ENCODE measurements at regions not wholly inside any gene's neighbourhood (a gene's known extent, or its start where the extent isn't known, plus 50 kb on each side); places are given as distances from the start of the nearest gene placed in this dataset.

DNA sequence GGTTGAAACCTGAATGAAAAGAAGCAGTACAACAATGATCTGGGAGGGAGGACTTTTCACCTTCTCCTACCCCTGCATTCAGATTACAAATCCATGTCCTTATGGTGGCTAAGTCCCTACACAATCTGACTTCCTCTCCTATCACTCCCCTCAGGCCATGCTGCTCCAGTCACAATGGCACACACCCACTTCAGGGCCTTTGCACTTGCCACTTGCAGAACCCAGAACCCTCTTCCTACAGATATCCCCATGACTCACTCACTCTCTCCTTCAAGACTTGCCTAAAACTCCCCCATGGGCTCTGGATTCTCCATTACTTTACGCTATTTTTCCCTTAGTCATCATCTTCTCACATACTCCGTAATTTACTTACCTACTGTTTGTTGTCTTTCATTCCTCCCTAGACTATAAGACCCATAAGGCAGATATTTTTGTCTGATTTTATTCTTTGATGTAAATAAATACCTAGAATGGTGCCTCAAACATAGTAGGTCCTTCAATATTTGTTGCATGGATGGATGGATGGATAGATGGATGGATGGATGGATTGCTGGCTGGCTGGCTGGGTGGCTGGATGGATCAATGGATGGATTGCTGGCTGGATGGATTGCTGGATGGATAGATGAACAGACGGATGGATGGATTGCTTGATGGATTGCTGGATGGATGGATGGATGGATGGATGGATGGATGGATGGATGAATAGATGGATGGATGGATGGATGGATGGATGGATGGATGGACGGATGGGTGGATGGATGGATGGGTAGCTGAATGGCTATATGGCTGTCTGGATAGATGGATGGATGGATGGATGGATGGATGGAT lies 94.7 kb upstream of the NAV2 start:
- FAIRE-seq (no peak), DNase-seq (ENCODE audit: extremely low read depth in 1 of 4, low spot score in 3 of 4) (no peak), ATAC-seq (no peak)
- POLR2A ChIA-PET: no interaction called here
- WGBS (ENCODE audit: insufficient coverage, low coverage, missing lambda C conversion rate): 2% methylated on average over 3 of the region's 4 CpGs
- no TSS peak for BruUV-seq (replicated peaks)
- Histone ChIP-seq H3K9me3 (replicated peaks; ENCODE audit: control insufficient read depth, insufficient read depth, low read depth, low read length) (no peaks in the 10 kb centered on the region), H3K9ac (ENCODE audit: insufficient read depth in 1 of 2, low read depth in 2 of 2, low read length in 2 of 2) (no peak overlapping the region), H3K4me3 (no peak overlapping the region), H3K36me3 (ENCODE audit: control insufficient read depth, insufficient read depth, low read length) (no peaks in the 10 kb centered on the region), H3K27ac (ENCODE audit: extremely low read depth, low read depth, low read length) (no peak overlapping the region), H3K4me1 (replicated peaks in 1 of 2; ENCODE audit: control insufficient read depth in 2 of 2, insufficient read depth in 2 of 2, low read length in 2 of 2) (no peaks in the 10 kb centered on the region), H2AFZ (ENCODE audit: low read depth, low read length) (no peak overlapping the region), H3K9me1 (ENCODE audit: control insufficient read depth, insufficient read depth, low read length) (no peaks in the 10 kb centered on the region), H4K20me1 (replicated peaks; ENCODE audit: control insufficient read depth, insufficient read depth, low read length) (no peaks in the 10 kb centered on the region), H3K79me2 (ENCODE audit: control insufficient read depth, insufficient read depth, low read length) (no peaks in the 10 kb centered on the region), H3K27me3 (ENCODE audit: control insufficient read depth in 2 of 2, insufficient read depth in 2 of 2, low read length in 2 of 2) (no peaks in the 10 kb centered on the region), H3K4me2 (ENCODE audit: insufficient read depth, low read length) (no peak overlapping the region)
- TF ChIP-seq MAFG (tag; conservative IDR thresholded peaks at IDR 0.05) (peak; percentile 58; the same call in 1 of the 2 replicates), ZC3H4 (CRISPR knock-in tag; IDR thresholded peaks at IDR 0.05; ENCODE audit: borderline replicate concordance) (no peak), MAFF (IDR thresholded peaks at IDR 0.05; ENCODE audit: low read length) (peak; percentile 39; the same call in 1 of the 2 replicates), C11orf30 (IDR thresholded peaks at IDR 0.05; ENCODE audit: low read depth) (peak; percentile 65; the same call in 1 of the 2 replicates), ZNF316 (IDR thresholded peaks at IDR 0.05) (peak; percentile 70), MAFK (IDR thresholded peaks at IDR 0.05; ENCODE audit: low read length) (peak; percentile 28; the same call in 1 of the 2 replicates)
- CTCF ChIA-PET (ENCODE audit: low intra/inter-chr PET ratio): no interaction called here
- intact Hi-C loops (cut with micrococcal nuclease): no loop called here
- in situ Hi-C loops (cut with MboI): no loop called here
